MM.1S (cell line): ENCODE measurements at regions not wholly inside any gene's neighbourhood (a gene's known extent, or its start where the extent isn't known, plus 50 kb on each side); places are given as distances from the start of the nearest gene placed in this dataset.

Experiments used
- EZH2 ChIP-seq: fragments of 300-600 bp; sonication (generic); optimal IDR thresholded peaks from 2 replicates; pipeline ENCODE3; 2017; ENCODE audit warnings: low read depth, mild to moderate bottlenecking, antibody characterized with exemption, low read length, mixed read lengths
- TF ChIP-seq, protein P1 (sequence below): fragments of 300-600 bp; sonication (generic); IDR thresholded peaks from 2 replicates; pipeline ENCODE4 v1.5.1; 2016; ENCODE audit warnings: antibody characterized with exemption, low read length, mixed read lengths

DNA sequence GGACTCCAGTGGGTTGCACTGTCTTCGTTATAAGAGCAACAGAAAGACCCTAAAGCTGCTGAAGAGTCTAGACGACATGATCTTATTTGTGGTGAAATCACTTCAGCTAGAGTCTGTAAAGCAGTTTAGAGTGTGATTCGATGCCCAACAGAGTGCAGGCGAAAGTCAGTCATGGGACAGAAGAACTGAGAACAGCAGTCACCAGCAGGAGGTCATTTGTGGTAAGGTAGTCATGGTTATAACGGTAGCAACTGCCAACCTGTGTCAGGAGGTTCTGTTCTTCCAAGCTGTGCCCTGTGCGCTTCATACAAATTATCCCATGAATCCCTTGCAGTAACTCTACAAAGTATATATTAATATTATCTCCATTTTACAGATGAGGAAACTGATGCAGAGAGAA lies 954.1 kb downstream of the AACS start:
- TF ChIP-seq, protein P1, sequence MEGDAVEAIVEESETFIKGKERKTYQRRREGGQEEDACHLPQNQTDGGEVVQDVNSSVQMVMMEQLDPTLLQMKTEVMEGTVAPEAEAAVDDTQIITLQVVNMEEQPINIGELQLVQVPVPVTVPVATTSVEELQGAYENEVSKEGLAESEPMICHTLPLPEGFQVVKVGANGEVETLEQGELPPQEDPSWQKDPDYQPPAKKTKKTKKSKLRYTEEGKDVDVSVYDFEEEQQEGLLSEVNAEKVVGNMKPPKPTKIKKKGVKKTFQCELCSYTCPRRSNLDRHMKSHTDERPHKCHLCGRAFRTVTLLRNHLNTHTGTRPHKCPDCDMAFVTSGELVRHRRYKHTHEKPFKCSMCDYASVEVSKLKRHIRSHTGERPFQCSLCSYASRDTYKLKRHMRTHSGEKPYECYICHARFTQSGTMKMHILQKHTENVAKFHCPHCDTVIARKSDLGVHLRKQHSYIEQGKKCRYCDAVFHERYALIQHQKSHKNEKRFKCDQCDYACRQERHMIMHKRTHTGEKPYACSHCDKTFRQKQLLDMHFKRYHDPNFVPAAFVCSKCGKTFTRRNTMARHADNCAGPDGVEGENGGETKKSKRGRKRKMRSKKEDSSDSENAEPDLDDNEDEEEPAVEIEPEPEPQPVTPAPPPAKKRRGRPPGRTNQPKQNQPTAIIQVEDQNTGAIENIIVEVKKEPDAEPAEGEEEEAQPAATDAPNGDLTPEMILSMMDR = no peak
- no peak for TF ChIP-seq EZH2
